Ureter (tissue), 1 donor: ENCODE measurements at regions not wholly inside any gene's neighbourhood (a gene's known extent, or its start where the extent isn't known, plus 50 kb on each side); places are given as distances from the start of the nearest gene placed in this dataset.
"Not testable (repeated sequence)": the region's sequence is repeated elsewhere in the genome, so short reads cannot be mapped to it uniquely, and the experiment has no call there.

Source experiments
- DNase-seq: peaks from one replicate; pipeline ENCODE4 v3.0.0-alpha.2; 2020; ENCODE audit warnings: low spot score
- donor health status: DM: yes; HTN: yes; CAD: no.

- DNase-seq = no peak
Measured at GRCh38 chr14:106605548-106606448, 1079.4 kb downstream of the TMEM121 start.

GRCh38 chr14:106606936-106607335, 1080.6 kb downstream of the TMEM121 start:
- DNase-seq = no peak

- DNase-seq = no peak
Measured at GRCh38 chr14:106610691-106611090, 1084.3 kb downstream of the TMEM121 start.

DNA sequence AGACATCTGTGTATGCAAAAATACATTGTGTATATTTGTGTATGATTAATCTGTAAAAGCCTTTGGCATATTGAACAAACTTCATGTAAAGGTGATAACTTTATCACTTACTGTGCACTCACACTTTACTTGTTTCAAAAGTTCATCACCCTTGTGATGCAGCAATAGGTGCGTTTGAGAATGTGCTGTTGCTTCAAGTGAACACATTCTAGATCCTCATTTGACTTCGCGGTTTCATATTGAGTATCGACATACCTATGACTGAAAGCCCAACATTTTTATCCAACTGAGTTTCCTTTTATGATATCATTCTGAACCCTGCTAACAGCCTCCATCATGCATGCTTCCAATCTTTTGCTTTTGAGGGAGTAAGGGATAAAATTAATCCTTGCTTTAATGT, 1086.9 kb downstream of the TMEM121 start:
- no peak for DNase-seq

- peak; percentile 57 for DNase-seq
Measured at GRCh38 chr14:106618471-106618951, 1092.1 kb downstream of the TMEM121 start.

- no peak for DNase-seq
Measured at GRCh38 chr14:106619606-106620005, 1093.2 kb downstream of the TMEM121 start.

DNA sequence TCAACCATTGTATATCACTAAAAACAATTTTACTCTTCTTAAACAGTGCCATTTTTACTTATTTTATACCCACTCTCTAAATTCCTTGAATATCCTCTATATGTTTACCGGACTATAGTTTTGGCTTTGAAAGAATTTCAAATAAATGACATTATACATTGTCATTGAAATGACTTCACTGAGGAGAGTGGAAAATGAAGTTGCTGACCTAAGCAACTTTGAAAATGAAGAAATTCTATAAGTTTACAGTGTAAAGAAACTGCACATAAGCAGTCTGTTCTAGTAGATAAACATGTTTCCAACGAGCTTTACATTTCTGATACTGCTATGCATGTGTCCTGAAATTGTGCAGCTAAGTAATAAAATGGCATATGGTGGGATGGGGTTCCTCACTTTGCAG, 1094.0 kb downstream of the TMEM121 start:
- no peak for DNase-seq

DNA sequence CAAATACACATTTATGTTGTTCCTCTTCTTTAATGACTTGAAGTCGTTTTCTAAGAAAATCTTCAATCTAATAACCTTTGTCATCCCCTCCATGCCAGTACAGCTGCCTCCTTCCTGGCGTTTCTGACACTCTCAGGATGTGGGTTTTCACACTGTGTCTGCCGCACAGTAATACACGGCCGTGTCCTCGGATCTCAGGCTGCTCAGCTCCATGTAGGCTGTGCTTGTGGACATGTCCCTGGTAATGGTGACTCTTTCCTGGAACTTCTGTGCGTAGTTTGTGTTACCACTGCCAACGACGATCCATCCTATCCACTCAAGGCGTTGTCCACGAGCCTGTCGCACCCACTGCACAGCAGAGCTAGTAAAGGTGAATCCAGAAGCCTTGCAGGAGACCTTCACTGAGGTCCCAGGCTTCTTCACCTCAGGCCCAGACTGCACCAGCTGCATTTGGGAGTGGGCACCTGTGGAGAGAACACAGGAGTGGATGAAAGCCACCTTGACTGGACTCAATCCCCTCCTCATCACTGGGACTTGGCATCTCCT, 1095.9 kb downstream of the TMEM121 start:
- no peak for DNase-seq

- no peak for DNase-seq
Measured at GRCh38 chr14:106625186-106625585, 1098.8 kb downstream of the TMEM121 start.

- not testable (repeated sequence) for DNase-seq
Measured at GRCh38 chr14:106626469-106626868, 1100.1 kb downstream of the TMEM121 start.

DNA sequence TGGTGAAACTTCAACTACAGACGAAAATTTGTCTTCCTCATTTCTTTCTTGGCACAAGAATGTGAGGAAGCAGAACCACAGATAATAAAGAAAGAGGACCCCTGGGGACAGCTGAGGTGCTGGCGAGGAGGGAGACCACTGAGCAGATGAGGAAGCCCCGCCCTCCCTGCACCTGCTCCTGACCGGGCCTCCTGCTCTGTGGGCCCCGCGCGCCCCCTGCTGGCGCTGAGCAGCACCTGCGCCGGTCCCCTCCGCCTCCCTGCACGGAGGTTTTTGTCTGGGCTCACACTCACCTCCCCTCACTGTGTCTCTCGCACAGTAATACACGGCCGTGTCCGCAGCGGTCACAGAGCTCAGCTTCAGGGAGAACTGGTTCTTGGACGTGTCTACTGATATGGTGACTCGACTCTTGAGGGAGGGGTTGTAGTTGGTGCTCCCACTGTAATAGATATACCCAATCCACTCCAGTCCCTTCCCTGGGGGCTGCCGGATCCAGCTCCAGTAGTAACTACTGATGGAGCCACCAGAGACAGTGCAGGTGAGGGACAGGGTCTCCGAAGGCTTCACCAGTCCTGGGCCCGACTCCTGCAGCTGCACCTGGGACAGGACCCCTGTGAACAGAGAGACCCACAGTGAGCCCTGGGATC, 1100.7 kb downstream of the TMEM121 start:
- not testable (repeated sequence) for DNase-seq

DNA sequence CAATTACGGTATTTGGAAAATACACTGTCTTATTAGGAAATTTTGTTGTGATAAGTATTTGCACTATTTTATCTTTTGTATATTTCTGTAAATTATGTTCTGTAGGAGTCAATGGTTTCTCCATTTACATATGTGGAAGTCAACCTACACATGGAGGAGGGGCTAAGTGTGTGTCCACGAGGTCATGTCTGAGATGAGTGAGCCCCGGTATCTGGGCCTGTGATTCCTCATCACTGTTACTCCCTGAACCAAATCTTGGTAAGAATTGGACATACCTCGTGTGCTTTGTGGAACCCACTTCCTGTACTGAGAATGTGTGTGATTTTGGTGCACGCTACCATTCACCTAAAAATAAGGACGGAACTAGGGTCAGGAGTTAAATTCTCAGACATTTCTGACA, 1105.5 kb downstream of the TMEM121 start:
- no peak for DNase-seq

DNA sequence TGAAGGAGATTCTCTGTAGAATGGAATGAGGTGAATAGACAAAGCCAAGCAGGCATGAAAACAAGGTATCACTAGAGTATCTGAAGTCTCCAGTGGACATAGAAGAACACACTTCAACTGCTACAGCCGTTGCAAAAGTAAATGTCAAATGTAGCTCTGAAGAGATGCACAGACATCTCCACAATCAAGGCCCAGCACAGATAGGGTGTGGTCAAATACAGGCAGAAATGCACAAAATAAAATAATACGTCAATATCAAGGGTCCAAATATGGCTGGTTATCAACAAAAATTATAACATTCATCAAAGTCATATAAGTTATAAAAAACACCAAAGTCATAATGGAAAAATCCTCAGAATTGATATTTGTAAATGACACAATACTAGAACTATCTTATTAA, 1107.3 kb downstream of the TMEM121 start:
- no peak for DNase-seq

- no peak for DNase-seq
Measured at GRCh38 chr14:106635569-106635968, 1109.2 kb downstream of the TMEM121 start.

- DNase-seq = not testable (repeated sequence)
Measured at GRCh38 chr14:106638786-106639452, 1112.5 kb downstream of the TMEM121 start.

DNA sequence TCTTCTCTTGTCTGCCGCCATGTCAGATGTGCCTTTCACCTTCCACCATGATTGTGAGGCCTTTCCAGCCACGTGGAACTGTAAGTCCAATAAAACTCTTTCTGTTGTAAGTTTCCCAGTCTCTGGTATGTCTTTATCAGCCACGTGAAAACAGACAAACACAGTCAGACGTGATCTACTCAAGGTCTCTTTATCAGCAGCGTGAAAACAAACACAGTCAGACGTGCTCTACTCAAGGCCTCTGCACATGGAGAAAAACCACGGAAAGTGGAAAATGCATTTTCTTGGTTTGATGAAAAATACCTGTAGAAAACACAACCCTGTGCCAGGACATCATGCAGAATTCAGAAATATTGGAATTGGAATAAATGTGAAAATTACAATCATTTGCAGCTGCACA, 1115.7 kb downstream of the TMEM121 start:
- no peak for DNase-seq

DNA sequence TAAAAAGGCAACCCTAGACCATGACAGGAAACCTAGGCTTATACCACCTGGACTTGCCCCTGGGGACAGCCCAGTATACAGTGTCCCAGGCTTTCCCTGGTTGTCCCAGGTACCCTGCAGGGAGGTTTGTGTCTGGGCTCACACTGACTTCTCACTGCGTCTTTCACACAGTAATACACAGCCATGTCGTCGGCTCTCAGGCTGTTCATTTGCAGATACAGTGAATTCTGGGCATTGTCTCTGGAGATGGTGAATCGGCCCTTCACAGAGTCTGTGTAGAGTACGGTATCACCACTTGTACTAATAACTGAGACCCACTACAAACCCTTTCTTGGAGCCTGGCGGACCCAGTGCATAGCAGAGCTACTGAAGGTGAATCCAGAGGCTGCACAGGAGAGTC, 1116.6 kb downstream of the TMEM121 start:
- DNase-seq = not testable (repeated sequence)

- not testable (repeated sequence) for DNase-seq
Measured at GRCh38 chr14:106648874-106649273, 1122.5 kb downstream of the TMEM121 start.

- DNase-seq = no peak
Measured at GRCh38 chr14:106651016-106651415, 1124.6 kb downstream of the TMEM121 start.

DNA sequence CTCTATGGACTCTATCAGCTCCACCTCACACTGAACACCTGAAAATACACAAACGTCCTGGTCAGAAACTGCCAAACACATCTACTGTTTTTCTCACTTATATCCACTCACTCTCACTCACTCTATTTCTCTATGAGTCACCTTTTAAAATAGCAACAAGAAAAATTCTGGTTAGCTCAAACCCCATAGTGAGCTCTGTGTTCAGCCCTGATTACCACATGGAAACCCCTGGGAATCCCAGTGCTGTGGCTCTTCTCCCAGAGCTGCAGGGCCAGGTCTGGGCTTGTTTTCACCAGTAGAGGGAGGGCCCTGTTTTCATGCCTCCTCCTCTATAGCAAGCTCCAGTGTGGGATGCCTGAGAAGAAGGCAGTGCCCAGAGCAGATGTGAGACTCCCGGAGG, 1126.1 kb downstream of the TMEM121 start:
- DNase-seq = no peak

DNA sequence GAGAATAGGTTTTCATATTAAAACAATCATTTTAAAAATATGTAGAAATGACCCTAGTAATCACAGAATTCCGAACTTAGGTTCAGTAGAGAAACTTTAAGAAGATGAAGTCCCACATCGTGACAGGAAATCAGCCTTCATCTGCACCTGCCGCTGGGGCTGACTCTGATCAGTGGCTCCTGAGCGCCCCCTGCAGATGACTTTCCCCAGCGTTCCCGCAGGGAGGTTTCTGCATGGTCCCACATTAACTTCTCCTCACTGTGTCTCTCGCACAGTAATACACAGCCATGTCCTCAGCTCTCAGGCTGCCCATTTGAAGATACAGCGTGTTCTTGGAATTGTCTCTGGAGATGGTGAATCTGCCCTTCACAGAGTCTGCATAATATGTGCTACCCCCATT, 1131.1 kb downstream of the TMEM121 start:
- DNase-seq = no peak
